Keratinocyte (primary cell): ENCODE measurements at regions not wholly inside any gene's neighbourhood (a gene's known extent, or its start where the extent isn't known, plus 50 kb on each side); places are given as distances from the start of the nearest gene placed in this dataset.

ENCODE experiments used
- DNase-seq: peaks from one replicate; pipeline ENCODE4 v3.0.0-alpha.2; 2011; ENCODE audit warnings: low read depth, missing footprints, low spot score
- FAIRE-seq: peaks from 2 replicates; lab custom pipeline; 2011; peaks lifted over from hg19 to GRCh38; lab: Jason Lieb, UNC
- H2AFZ ChIP-seq: 2 replicates; pipeline ENCODE4 v1.6.0; 2012; ENCODE audit warnings: low read length, control low read depth, inconsistent platforms; ENCODE audit not compliant: control insufficient read depth
- H3K27ac ChIP-seq: 2 replicates; pipeline ENCODE4 v1.5.1; 2011; ENCODE audit warnings: low read length; ENCODE audit not compliant: control insufficient read depth, insufficient read depth
- H3K27me3 ChIP-seq: 3 replicates; pipeline ENCODE4 v1.6.0; 2011; ENCODE audit warnings: low read length; ENCODE audit not compliant: control insufficient read depth, insufficient read depth; ENCODE audit errors: extremely low read depth
- H3K36me3 ChIP-seq, 2 experiments: 2 replicates in 1 of 2; 3 replicates in 1 of 2; pipeline ENCODE4 v1.5.1; 2011; ENCODE audit warnings: low read length in 2 of 2, mild to moderate bottlenecking in 1 of 2; ENCODE audit not compliant: control insufficient read depth in 2 of 2, insufficient read depth in 2 of 2; ENCODE audit errors: extremely low read depth in 1 of 2
- H3K4me1 ChIP-seq: 3 replicates; pipeline ENCODE4 v1.5.1; 2011; ENCODE audit warnings: low read length; ENCODE audit not compliant: control insufficient read depth, insufficient read depth; ENCODE audit errors: extremely low read depth
- H3K4me2 ChIP-seq: 3 replicates; pipeline ENCODE4 v1.6.0; 2011; ENCODE audit warnings: low read depth, low read length; ENCODE audit not compliant: control insufficient read depth, insufficient read depth; ENCODE audit errors: extremely low read depth
- H3K4me3 ChIP-seq, 3 experiments: fragments of 200-600 bp in 1 of 3; sonication (generic) in 1 of 3; 2 replicates in 2 of 3; 3 replicates in 1 of 3; pipeline ENCODE4 v1.5.1; 2011 to 2016; ENCODE audit warnings: low read length in 3 of 3, mild to moderate bottlenecking in 3 of 3, control low read depth in 2 of 3, inconsistent platforms in 1 of 3, low read depth in 1 of 3, mixed read lengths in 1 of 3, mixed run types in 1 of 3, moderate library complexity in 1 of 3; ENCODE audit not compliant: control insufficient read depth in 2 of 3, insufficient read depth in 2 of 3; ENCODE audit errors: extremely low read depth in 1 of 3
- H3K79me2 ChIP-seq: 2 replicates; pipeline ENCODE4 v1.6.0; 2012; ENCODE audit warnings: low read length; ENCODE audit not compliant: control insufficient read depth, insufficient read depth
- H3K9ac ChIP-seq: 3 replicates; pipeline ENCODE4 v1.6.0; 2011; ENCODE audit warnings: low read length; ENCODE audit not compliant: control insufficient read depth, insufficient read depth; ENCODE audit errors: extremely low read depth
- H3K9me1 ChIP-seq: 3 replicates; pipeline ENCODE4 v1.6.0; 2011; ENCODE audit warnings: low read length; ENCODE audit not compliant: control insufficient read depth, insufficient read depth; ENCODE audit errors: extremely low read depth
- H3K9me3 ChIP-seq: 2 replicates; pipeline ENCODE4 v1.5.1; 2012; ENCODE audit warnings: low read depth, low read length; ENCODE audit not compliant: control insufficient read depth
- H4K20me1 ChIP-seq: 3 replicates; pipeline ENCODE4 v1.6.0; 2011; ENCODE audit warnings: low read length; ENCODE audit not compliant: control insufficient read depth, insufficient read depth; ENCODE audit errors: extremely low read depth
- EZH2 ChIP-seq: IDR thresholded peaks from one replicate; pipeline ENCODE4 v1.6.1; 2012; ENCODE audit warnings: inconsistent platforms, mild to moderate bottlenecking, low read length, moderate library complexity
- dilution Hi-C: fragments of 300-500 bp; cut with MboI; formaldehyde crosslinking; loops from one replicate; pipeline ENCODE4 v1.7.0; 2020; ENCODE audit warnings: low sequenced_read_pairs; ENCODE audit not compliant: extremely low pct_ligation_motif_present
- TF ChIP-seq, protein P1 (sequence below), 3 experiments: IDR thresholded peaks in 1 of 3; conservative IDR thresholded peaks in 1 of 3; optimal IDR thresholded peaks in 1 of 3; 2 replicates in 2 of 3; 3 replicates in 1 of 3; pipeline versions ENCODE3 to v1.5.1; 2011; ENCODE audit warnings: low read length in 3 of 3, mild to moderate bottlenecking in 3 of 3, moderate library complexity in 2 of 3, control low read depth in 1 of 3, inconsistent platforms in 1 of 3; ENCODE audit not compliant: insufficient read depth in 2 of 3; ENCODE audit errors: extremely low read depth in 1 of 3

DNA sequence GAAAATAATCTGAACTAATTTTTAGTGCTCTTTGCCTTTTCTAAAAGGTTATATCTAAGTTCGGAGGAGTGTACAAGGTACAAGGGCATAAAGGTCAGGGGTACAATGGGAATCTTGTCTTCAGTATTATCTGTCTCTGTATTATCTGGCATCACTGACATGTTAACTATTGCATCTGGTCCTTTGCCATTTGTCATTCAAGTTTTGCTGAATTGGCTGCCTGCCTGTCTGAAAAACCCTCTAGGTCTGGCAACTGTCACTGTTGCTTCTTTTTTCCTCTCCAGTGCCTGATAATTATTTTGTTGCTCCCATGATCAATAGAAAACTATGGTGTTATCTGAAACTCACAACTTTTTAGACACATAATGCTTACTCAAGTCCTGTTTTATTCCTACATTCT, 112.5 kb upstream of the STK26 start:
- Histone ChIP-seq H3K36me3 (no peaks in the 10 kb centered on the region), H4K20me1 (no peaks in the 10 kb centered on the region), H3K79me2 (no peaks in the 10 kb centered on the region), H3K4me1 (no peaks in the 10 kb centered on the region), H3K4me3 (no peak overlapping the region), H3K27ac (no peak overlapping the region), H3K27me3 (no peaks in the 10 kb centered on the region), H3K9me3 (no peaks in the 10 kb centered on the region), H3K4me2 (no peak overlapping the region), H3K9ac (no peak overlapping the region), H2AFZ (no peak overlapping the region), H3K9me1 (no peaks in the 10 kb centered on the region)
- DNase-seq (no peak), FAIRE-seq (no peak)
- dilution Hi-C loops: no loop called here
- TF ChIP-seq EZH2: no peak
- TF ChIP-seq, protein P1, sequence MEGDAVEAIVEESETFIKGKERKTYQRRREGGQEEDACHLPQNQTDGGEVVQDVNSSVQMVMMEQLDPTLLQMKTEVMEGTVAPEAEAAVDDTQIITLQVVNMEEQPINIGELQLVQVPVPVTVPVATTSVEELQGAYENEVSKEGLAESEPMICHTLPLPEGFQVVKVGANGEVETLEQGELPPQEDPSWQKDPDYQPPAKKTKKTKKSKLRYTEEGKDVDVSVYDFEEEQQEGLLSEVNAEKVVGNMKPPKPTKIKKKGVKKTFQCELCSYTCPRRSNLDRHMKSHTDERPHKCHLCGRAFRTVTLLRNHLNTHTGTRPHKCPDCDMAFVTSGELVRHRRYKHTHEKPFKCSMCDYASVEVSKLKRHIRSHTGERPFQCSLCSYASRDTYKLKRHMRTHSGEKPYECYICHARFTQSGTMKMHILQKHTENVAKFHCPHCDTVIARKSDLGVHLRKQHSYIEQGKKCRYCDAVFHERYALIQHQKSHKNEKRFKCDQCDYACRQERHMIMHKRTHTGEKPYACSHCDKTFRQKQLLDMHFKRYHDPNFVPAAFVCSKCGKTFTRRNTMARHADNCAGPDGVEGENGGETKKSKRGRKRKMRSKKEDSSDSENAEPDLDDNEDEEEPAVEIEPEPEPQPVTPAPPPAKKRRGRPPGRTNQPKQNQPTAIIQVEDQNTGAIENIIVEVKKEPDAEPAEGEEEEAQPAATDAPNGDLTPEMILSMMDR (optimal IDR thresholded peaks at IDR 0.05 in 1 of 3, IDR thresholded peaks at IDR 0.05 in 1 of 3, conservative IDR thresholded peaks at IDR 0.05 in 1 of 3; ENCODE audit: extremely low read depth in 1 of 3, insufficient read depth in 2 of 3, low read length in 3 of 3): no peak

DNA sequence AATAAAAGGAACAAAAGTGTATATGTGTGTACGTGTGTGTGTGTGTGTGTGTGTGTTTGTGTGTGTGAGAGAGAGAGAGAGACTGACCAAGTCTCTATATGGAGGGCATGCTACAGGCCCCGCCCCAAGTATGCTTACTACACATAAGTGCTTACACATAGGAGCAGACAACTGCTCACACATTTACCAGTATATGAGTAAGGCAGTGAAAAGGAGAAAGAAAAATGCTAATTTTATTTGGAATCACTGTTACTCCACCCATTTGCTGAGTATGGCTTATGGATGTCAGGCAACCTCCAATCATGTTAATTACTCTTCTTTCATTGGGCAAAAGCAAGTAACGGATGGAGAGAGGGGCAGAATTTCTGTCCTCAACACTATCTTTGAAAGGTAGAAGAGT, 107.6 kb upstream of the STK26 start:
- no peaks in the 10 kb centered on the region for H3K9me3 ChIP-seq
- TF ChIP-seq EZH2: no peak
- TF ChIP-seq, protein P1 (optimal IDR thresholded peaks at IDR 0.05 in 1 of 3, IDR thresholded peaks at IDR 0.05 in 1 of 3, conservative IDR thresholded peaks at IDR 0.05 in 1 of 3; ENCODE audit: extremely low read depth in 1 of 3, insufficient read depth in 2 of 3, low read length in 3 of 3): no peak
- H3K27ac ChIP-seq: no peak overlapping the region
- dilution Hi-C loops: no loop called here
- H3K4me3 ChIP-seq: no peak overlapping the region
- DNase-seq (no peak), FAIRE-seq (no peak)
- H3K79me2 ChIP-seq: no peaks in the 10 kb centered on the region
- no peak overlapping the region for H2AFZ ChIP-seq
- no peaks in the 10 kb centered on the region for H3K27me3 ChIP-seq
- no peaks in the 10 kb centered on the region for H3K36me3 ChIP-seq
- no peaks in the 10 kb centered on the region for H4K20me1 ChIP-seq
- no peaks in the 10 kb centered on the region for H3K9me1 ChIP-seq
- H3K4me1 ChIP-seq: no peaks in the 10 kb centered on the region
- no peak overlapping the region for H3K9ac ChIP-seq
- no peak overlapping the region for H3K4me2 ChIP-seq
